ENCODE measurements at regions not wholly inside any gene's neighbourhood (a gene's known extent, or its start where the extent isn't known, plus 50 kb on each side); places are given as distances from the start of the nearest gene placed in this dataset.

DNA sequence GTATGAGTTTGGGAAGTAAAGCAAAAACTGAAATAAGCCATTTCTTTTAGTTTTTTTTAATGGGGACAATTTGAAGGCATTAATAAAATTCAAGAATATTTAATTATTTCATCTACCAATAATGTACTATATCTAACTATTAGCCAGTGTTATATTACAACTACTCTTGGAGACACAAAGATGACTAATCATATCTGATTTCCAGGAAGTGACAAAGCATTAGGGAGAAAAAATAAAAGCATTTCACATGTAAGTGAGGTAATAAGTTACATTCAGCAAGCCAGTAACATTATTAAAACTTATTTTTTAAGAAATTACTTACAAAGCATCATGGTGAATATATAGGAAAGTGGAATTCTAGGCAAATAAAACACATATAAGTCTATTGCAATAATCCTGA, 781.3 kb upstream of the NRXN1 start:
- DNase-seq (ENCODE audit: low read depth, low spot score) (no peak), FAIRE-seq (no peak), ATAC-seq (no peak)
- CTCF ChIA-PET, result no interaction called here
- no peaks in the 10 kb centered on the region for H3K27me3 ChIP-seq (replicated peaks in 1 of 2; ENCODE audit: control insufficient read depth in 2 of 2, insufficient read depth in 2 of 2, low read length in 1 of 2)
- no peaks in the 10 kb centered on the region for H3K36me3 ChIP-seq (ENCODE audit: control insufficient read depth in 2 of 2, insufficient read depth in 2 of 2, low read length in 1 of 2)
- no peak overlapping the region for H3K27ac ChIP-seq (ENCODE audit: control insufficient read depth, insufficient read depth)
- no peak overlapping the region for H3K4me2 ChIP-seq (ENCODE audit: control insufficient read depth, insufficient read depth)
- no peaks in the 10 kb centered on the region for H3K79me2 ChIP-seq (ENCODE audit: control insufficient read depth, insufficient read depth, low read length)
- no peak overlapping the region for H2AFZ ChIP-seq (ENCODE audit: control insufficient read depth, low read depth, low read length)
- in situ Hi-C loops (cut with MboI), result no loop called here
- BruUV-seq (replicated peaks), result no TSS peak
- no peak overlapping the region for H3K4me3 ChIP-seq
- no peak overlapping the region for H3K9ac ChIP-seq (ENCODE audit: control insufficient read depth, insufficient read depth, low read length)
- H3K9me3 ChIP-seq (replicated peaks; ENCODE audit: control insufficient read depth, insufficient read depth, low read length), result no peaks in the 10 kb centered on the region
- no peaks in the 10 kb centered on the region for H3K4me1 ChIP-seq (ENCODE audit: control insufficient read depth, insufficient read depth, low read length)
- H4K20me1 ChIP-seq (ENCODE audit: control insufficient read depth, insufficient read depth), result no peaks in the 10 kb centered on the region
- RAD21 ChIA-PET (ENCODE audit: unreplicated experiment), result no interaction called here
- SMC1A ChIA-PET (ENCODE audit: uncharacterized antibody, unreplicated experiment), result no interaction called here
- POLR2A ChIA-PET, result no interaction called here
- intact Hi-C loops (cut with micrococcal nuclease; ENCODE audit: unreplicated experiment), result no loop called here
- no peak for TF ChIP-seq NR2C2 (IDR thresholded peaks at IDR 0.05; ENCODE audit: borderline replicate concordance, control insufficient read depth, insufficient read length, low read depth)
- TF ChIP-seq RCOR1 (conservative IDR thresholded peaks at IDR 0.05; ENCODE audit: low read depth, low read length), result no peak
- TF ChIP-seq, protein P1, sequence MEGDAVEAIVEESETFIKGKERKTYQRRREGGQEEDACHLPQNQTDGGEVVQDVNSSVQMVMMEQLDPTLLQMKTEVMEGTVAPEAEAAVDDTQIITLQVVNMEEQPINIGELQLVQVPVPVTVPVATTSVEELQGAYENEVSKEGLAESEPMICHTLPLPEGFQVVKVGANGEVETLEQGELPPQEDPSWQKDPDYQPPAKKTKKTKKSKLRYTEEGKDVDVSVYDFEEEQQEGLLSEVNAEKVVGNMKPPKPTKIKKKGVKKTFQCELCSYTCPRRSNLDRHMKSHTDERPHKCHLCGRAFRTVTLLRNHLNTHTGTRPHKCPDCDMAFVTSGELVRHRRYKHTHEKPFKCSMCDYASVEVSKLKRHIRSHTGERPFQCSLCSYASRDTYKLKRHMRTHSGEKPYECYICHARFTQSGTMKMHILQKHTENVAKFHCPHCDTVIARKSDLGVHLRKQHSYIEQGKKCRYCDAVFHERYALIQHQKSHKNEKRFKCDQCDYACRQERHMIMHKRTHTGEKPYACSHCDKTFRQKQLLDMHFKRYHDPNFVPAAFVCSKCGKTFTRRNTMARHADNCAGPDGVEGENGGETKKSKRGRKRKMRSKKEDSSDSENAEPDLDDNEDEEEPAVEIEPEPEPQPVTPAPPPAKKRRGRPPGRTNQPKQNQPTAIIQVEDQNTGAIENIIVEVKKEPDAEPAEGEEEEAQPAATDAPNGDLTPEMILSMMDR (IDR thresholded peaks at IDR 0.05 in 2 of 3, conservative IDR thresholded peaks at IDR 0.05 in 1 of 3; ENCODE audit: control insufficient read depth in 2 of 3, extremely low read depth in 1 of 3, insufficient read depth in 1 of 3, low read depth in 3 of 3, low read length in 3 of 3), result no peak
- TF ChIP-seq DPF2 (IDR thresholded peaks at IDR 0.05), result no peak
- TF ChIP-seq IRF4 (IDR thresholded peaks at IDR 0.05; ENCODE audit: low read depth, low read length), result no peak
- TF ChIP-seq, protein P2, sequence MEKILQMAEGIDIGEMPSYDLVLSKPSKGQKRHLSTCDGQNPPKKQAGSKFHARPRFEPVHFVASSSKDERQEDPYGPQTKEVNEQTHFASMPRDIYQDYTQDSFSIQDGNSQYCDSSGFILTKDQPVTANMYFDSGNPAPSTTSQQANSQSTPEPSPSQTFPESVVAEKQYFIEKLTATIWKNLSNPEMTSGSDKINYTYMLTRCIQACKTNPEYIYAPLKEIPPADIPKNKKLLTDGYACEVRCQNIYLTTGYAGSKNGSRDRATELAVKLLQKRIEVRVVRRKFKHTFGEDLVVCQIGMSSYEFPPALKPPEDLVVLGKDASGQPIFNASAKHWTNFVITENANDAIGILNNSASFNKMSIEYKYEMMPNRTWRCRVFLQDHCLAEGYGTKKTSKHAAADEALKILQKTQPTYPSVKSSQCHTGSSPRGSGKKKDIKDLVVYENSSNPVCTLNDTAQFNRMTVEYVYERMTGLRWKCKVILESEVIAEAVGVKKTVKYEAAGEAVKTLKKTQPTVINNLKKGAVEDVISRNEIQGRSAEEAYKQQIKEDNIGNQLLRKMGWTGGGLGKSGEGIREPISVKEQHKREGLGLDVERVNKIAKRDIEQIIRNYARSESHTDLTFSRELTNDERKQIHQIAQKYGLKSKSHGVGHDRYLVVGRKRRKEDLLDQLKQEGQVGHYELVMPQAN (conservative IDR thresholded peaks at IDR 0.05), result no peak
- TF ChIP-seq ATF7 (IDR thresholded peaks at IDR 0.05; ENCODE audit: low read depth), result no peak
- no peak for TF ChIP-seq ZNF217 (IDR thresholded peaks at IDR 0.05)
- no peak for TF ChIP-seq BCLAF1 (IDR thresholded peaks at IDR 0.05)
- TF ChIP-seq ATF2 (IDR thresholded peaks at IDR 0.05; ENCODE audit: low read length), result no peak
- no peak for TF ChIP-seq E4F1 (IDR thresholded peaks at IDR 0.05; ENCODE audit: borderline replicate concordance, partially characterized antibody)
- no peak for TF ChIP-seq ZNF207 (IDR thresholded peaks at IDR 0.05; ENCODE audit: borderline replicate concordance)
- TF ChIP-seq ZZZ3 (IDR thresholded peaks at IDR 0.05; ENCODE audit: control insufficient read depth, insufficient read length, low read depth), result no peak
- no peak for TF ChIP-seq NFYA (IDR thresholded peaks at IDR 0.05; ENCODE audit: borderline replicate concordance, low read depth, low read length)
